Loucy (cell line): ENCODE measurements at regions not wholly inside any gene's neighbourhood (a gene's known extent, or its start where the extent isn't known, plus 50 kb on each side); places are given as distances from the start of the nearest gene placed in this dataset.

Source experiments
- H2AFZ ChIP-seq: fragments of 200-600 bp; sonication (generic); 2 replicates; pipeline ENCODE4 v1.6.0; 2016; ENCODE audit warnings: antibody characterized with exemption, mild to moderate bottlenecking, low read length, moderate library complexity
- H3F3A ChIP-seq: fragments of 200-600 bp; 2 replicates; pipeline ENCODE4 v1.6.0; 2016; ENCODE audit warnings: antibody characterized with exemption, low read depth, mild to moderate bottlenecking
- H3K27me3 ChIP-seq: fragments of 200-600 bp; sonication (generic); 2 replicates; pipeline ENCODE4 v1.6.1; 2014; ENCODE audit warnings: low read length, mild to moderate bottlenecking; ENCODE audit not compliant: insufficient read depth, poor library complexity, severe bottlenecking
- H3K36me3 ChIP-seq: fragments of 200-600 bp; sonication (generic); 2 replicates; pipeline ENCODE4 v1.6.1; 2016; ENCODE audit warnings: low read length; ENCODE audit not compliant: insufficient read depth
- H3K4me1 ChIP-seq: fragments of 200-600 bp; sonication (generic); 2 replicates; pipeline ENCODE4 v1.5.1; 2014; ENCODE audit warnings: low read length, mild to moderate bottlenecking; ENCODE audit not compliant: insufficient read depth, poor library complexity, severe bottlenecking
- H3K4me2 ChIP-seq: fragments of 200-600 bp; sonication (generic); 2 replicates; pipeline ENCODE4 v1.6.0; 2014; ENCODE audit warnings: antibody characterized with exemption, low read length, low read depth, mild to moderate bottlenecking; ENCODE audit not compliant: poor library complexity, severe bottlenecking
- H3K4me3 ChIP-seq: fragments of 200-600 bp; sonication (generic); 2 replicates; pipeline ENCODE4 v1.5.1; 2014; ENCODE audit warnings: low read length, mild to moderate bottlenecking, mixed read lengths; ENCODE audit not compliant: poor library complexity, severe bottlenecking
- H3K79me2 ChIP-seq: fragments of 200-600 bp; sonication (generic); 2 replicates; pipeline ENCODE4 v1.6.1; 2014; ENCODE audit warnings: low read length; ENCODE audit not compliant: insufficient read depth
- H3K9ac ChIP-seq: fragments of 200-600 bp; sonication (generic); 2 replicates; pipeline ENCODE4 v1.6.0; 2014; ENCODE audit warnings: mild to moderate bottlenecking, low read depth, low read length, moderate library complexity; ENCODE audit not compliant: poor library complexity, severe bottlenecking
- H3K9me2 ChIP-seq: fragments of 200-600 bp; sonication (generic); replicated peaks from 2 replicates; pipeline ENCODE4 v1.6.1; 2016; ENCODE audit warnings: low read depth, low read length, mixed read lengths
- H3K9me3 ChIP-seq: fragments of 200-600 bp; sonication (generic); 2 replicates; pipeline ENCODE4 v1.6.1; 2014; ENCODE audit warnings: mild to moderate bottlenecking, antibody characterized with exemption, low read length, low read depth; ENCODE audit not compliant: insufficient read depth
- H4K20me1 ChIP-seq: fragments of 200-600 bp; sonication (generic); 2 replicates; pipeline ENCODE4 v1.6.0; 2014; ENCODE audit warnings: antibody characterized with exemption, low read length, mild to moderate bottlenecking; ENCODE audit not compliant: insufficient read depth, poor library complexity, severe bottlenecking
- CTCF ChIP-seq: fragments of 200-600 bp; sonication (generic); conservative IDR thresholded peaks from 2 replicates; pipeline ENCODE4 v1.5.1; 2014; ENCODE audit warnings: mild to moderate bottlenecking, antibody characterized with exemption, low read length
- EZH2phosphoT487 ChIP-seq: fragments of 200-600 bp; IDR thresholded peaks from 2 replicates; pipeline ENCODE4 v1.6.1; 2018; ENCODE audit warnings: antibody characterized with exemption, mild to moderate bottlenecking, moderate library complexity, borderline replicate concordance

GRCh38 chr13:105538346-105538745, 997.1 kb downstream of the EFNB2 start:
- Histone ChIP-seq H3K9me3 (no peaks in the 10 kb centered on the region), H3F3A (no peaks in the 10 kb centered on the region), H3K4me3 (no peak overlapping the region), H3K9ac (no peak overlapping the region), H3K36me3 (no peaks in the 10 kb centered on the region), H4K20me1 (no peaks in the 10 kb centered on the region), H3K27me3 (no peaks in the 10 kb centered on the region), H3K79me2 (no peaks in the 10 kb centered on the region), H2AFZ (no peak overlapping the region), H3K9me2 (no peaks in the 10 kb centered on the region), H3K4me2 (no peak overlapping the region), H3K4me1 (no peaks in the 10 kb centered on the region)
- TF ChIP-seq EZH2phosphoT487 (no peak), CTCF (no peak)

GRCh38 chr13:105537113-105537512, 998.3 kb downstream of the EFNB2 start:
- Histone ChIP-seq H3K9me3 (no peaks in the 10 kb centered on the region), H3K4me2 (no peak overlapping the region), H3K4me1 (no peaks in the 10 kb centered on the region), H3K79me2 (no peaks in the 10 kb centered on the region), H3K9me2 (no peaks in the 10 kb centered on the region), H3K4me3 (no peak overlapping the region), H3K36me3 (no peaks in the 10 kb centered on the region), H2AFZ (no peak overlapping the region), H3K27me3 (no peaks in the 10 kb centered on the region), H3F3A (no peaks in the 10 kb centered on the region), H3K9ac (no peak overlapping the region), H4K20me1 (no peaks in the 10 kb centered on the region)
- TF ChIP-seq CTCF (no peak), EZH2phosphoT487 (no peak)

GRCh38 chr13:105530468-105530867, 1005.0 kb downstream of the EFNB2 start:
- no peak overlapping the region for H3K4me2 ChIP-seq
- no peaks in the 10 kb centered on the region for H3K79me2 ChIP-seq
- no peak overlapping the region for H3K4me3 ChIP-seq
- H3F3A ChIP-seq = no peaks in the 10 kb centered on the region
- no peaks in the 10 kb centered on the region for H3K36me3 ChIP-seq
- H3K9ac ChIP-seq = no peak overlapping the region
- no peaks in the 10 kb centered on the region for H3K9me2 ChIP-seq
- H3K27me3 ChIP-seq = no peaks in the 10 kb centered on the region
- TF ChIP-seq EZH2phosphoT487 = no peak
- no peak for TF ChIP-seq CTCF
- no peaks in the 10 kb centered on the region for H4K20me1 ChIP-seq
- no peaks in the 10 kb centered on the region for H3K4me1 ChIP-seq
- no peak overlapping the region for H2AFZ ChIP-seq
- no peaks in the 10 kb centered on the region for H3K9me3 ChIP-seq
